ENCODE measurements at regions not wholly inside any gene's neighbourhood (a gene's known extent, or its start where the extent isn't known, plus 50 kb on each side); places are given as distances from the start of the nearest gene placed in this dataset.
"Not testable (repeated sequence)": the region's sequence is repeated elsewhere in the genome, so short reads cannot be mapped to it uniquely, and the experiment has no call there.

DNA sequence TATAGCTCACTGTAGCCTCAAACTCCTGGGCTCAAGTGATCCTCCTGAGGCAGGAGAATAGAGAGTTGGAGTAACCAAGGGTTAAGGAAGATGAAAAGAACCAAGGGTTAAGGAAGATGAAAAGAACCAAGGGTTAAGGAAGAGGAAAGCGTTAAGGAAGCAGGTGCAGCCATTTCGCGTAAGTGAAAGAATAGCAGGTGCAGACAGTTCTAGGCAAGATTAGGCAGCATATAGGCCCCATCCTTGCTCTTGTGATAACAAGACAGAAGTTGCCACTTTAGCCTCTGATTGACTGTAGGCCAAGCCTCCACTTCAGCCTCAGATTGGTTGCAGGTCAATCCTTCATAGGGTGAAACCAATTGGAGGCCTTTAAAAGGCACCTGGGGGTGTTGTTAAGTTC is 677.4 kb downstream of the PDCD6IP start:
- no peak for DNase-seq (ENCODE audit: low spot score)

DNA sequence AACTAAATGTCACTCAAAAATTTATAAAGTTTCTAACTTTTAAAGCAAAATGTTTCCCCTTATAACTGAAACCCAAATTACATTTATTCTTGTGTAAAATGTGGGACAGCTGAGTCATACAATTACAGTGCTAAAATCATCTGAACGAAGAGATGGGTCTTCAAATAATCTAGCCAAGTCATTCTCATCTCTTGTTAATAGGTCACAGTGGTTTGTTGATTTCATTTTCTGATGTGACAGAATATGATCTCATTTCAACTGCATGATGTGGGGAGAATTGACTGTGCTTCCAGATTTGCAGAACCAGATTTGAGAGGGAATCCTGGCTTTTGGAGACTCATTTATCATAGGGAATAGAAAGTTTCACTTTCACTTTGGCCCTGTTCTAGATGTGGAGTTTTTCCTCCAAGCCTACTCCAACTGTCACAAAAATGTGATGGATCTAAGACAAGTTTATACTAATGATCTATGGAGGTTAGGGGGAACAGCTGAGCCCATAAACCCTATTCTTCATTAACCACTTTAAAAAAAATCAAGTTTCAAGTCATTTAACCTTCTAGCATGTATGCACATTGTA is 685.0 kb downstream of the PDCD6IP start:
- DNase-seq (ENCODE audit: low spot score), result no peak

DNA sequence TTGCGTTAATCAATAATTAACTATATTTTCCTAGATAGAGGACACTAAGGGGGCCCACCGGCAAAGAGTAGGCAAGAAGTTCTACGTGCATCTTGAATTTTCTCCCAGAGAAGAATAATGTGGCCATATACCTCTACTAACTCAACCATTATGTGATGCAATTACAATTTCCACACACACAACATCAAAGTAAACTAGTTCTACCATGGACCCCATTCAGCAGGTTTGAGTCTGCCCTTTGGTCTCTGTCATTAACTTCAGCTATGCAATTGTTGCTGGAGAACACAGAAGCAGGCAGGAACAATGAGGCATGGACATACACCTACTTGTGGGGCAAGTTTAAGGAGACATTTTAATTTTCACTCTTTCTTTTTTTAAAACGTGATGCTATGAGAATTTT is 705.9 kb downstream of the PDCD6IP start:
- no peak for DNase-seq (ENCODE audit: low spot score)

DNA sequence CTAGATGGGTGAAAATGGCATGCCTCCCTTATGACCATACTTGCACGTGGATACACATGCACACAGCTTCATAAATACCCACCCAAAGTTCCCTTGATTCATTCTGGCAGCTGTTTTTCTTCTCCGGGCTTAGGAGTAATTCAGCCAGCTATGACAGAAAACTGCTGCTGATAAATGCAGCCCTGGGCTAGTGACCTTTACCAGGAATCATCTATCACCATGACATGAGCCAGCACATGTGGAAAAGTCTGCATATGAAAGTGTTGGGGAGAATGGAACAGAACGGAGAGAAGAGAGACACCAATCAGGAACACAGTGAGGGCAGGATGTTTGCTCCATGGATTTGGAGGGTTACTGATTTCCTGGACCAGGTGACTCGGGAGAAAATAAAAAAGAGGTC is 706.3 kb downstream of the PDCD6IP start:
- DNase-seq (ENCODE audit: low spot score), result peak; percentile 62

DNA sequence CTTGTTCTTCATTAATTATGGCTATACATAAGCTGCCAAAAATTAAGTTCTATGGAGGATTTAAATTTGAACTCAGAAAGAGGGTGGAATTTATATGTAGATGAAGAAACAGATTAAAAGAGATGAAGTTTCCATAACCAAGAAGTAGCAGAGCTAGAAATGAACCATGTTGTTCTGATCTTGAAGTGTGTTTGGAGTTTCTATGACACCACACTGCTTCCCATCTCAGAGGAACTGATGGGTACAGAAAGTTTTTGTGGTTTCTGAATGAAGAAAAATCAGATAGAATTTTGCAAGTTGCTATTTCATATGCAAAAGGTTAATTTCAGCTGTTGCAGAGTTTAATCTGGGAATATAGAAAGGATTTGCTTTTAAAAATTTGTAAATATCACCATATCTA is 710.3 kb downstream of the PDCD6IP start:
- DNase-seq (ENCODE audit: low spot score), result peak; percentile 27

DNA sequence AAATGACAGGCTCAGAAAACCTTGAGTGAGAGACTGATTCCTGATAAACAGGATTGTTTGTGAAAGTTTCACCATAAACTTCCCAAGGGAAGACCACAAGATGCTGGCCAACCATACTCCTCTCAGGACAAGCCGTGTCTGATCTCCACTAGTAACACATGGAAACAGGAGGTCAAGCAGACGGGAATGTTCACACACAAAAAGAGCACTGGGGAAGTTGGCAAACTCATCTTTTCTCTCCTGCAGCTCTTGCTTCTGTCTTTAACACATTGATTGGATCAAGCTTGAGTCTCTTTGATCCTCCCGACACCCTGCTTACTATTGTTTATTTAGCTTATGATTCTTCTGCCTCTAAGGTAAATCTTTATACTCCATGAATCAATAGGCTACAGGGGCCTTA is 713.5 kb downstream of the PDCD6IP start:
- no peak for DNase-seq (ENCODE audit: low spot score)

DNA sequence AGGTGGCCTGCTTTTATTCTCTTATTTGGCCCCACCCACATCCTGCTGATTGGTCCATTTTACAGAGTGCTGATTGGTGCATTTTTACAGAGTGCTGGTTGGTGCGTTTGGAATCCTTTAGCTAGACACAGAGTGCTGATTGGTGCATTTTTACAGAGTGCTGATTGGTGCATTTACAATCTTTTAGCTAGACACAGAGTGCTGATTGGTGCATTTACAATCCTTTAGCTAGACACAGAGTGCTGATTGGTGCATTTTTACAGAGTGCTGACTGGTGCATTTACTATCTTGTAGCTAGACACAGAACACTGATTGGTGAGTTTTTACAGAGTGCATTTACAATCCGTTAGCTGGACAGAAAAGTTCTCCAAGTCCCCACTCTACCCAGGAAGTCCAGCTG is 720.6 kb downstream of the PDCD6IP start:
- not testable (repeated sequence) for DNase-seq (ENCODE audit: low spot score)

DNA sequence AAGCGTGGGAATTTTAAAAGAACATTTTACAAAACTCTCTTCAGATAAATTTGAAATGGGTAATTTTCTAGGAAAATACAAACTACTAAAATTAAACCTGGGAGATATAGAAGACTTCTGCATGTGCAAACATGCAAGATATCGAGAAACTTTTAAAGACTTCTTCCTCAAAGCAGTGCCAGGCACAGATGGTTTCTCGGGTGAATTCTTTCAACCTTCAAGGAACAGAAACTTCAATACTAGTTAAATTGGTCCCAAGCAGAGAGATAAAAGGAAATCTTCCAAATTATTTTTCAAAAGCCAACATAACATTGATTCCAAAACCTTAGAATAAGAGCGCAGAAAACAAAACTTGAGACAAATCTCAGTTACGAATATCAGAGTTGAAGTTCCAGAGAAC is 732.7 kb downstream of the PDCD6IP start:
- DNase-seq (ENCODE audit: low spot score), result no peak

DNA sequence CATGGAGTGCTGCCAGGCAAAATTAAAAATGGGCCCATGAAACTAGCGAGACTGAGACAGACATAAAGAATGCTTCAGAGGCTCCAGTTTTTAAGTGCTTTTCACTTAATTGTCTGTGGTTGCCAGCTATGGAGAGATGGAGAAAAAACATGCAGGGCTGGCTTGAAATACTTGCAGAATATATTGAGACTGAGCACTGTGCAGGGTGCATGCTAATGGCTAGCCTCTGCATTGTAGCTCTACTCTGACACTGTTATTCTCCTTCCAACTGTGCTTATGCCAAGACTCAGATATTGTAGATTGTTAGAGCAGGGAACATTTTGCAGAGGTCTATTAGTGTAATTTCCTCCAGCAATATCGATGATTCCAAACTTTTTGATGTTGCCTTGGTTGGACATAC is 735.0 kb downstream of the PDCD6IP start:
- no peak for DNase-seq (ENCODE audit: low spot score)

DNA sequence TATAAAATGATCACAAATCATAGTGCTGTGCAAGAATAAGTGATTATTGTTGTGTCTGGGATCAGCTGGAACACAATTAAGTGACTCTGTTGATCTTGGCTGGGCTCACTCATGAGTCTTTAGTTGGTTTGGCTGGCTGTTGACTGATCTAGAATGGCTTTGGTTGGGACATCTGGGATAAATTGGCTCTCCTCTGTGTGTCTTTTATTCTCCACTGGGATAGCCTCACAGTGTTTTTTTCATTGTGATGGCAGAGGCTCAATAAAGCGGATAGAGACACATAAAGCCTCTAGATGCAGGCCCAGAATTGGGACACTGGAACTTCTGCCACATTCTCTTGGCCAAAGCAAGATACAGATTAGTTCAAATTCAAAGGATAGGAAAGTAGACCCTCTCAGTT is 735.6 kb downstream of the PDCD6IP start:
- no peak for DNase-seq (ENCODE audit: low spot score)

DNA sequence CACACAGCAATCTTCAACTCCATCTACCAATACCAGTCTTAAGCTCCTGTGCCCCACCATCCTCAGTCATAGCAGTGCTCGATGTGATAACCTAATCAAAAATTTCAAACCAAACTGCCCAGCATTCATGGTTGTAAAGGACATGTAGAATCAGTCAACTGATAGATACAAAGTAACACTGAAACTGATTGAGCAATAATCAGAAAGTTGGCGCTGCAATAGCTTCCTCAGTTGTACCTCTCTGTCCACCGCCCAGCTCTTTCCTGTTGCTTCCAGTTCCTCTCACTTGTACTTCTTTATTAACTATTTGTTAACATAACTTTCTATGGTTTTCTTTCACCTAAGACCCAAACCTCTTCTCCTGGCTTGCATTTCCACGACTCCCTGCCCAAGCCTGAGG is 745.7 kb downstream of the PDCD6IP start:
- no peak for DNase-seq (ENCODE audit: low spot score)

DNA sequence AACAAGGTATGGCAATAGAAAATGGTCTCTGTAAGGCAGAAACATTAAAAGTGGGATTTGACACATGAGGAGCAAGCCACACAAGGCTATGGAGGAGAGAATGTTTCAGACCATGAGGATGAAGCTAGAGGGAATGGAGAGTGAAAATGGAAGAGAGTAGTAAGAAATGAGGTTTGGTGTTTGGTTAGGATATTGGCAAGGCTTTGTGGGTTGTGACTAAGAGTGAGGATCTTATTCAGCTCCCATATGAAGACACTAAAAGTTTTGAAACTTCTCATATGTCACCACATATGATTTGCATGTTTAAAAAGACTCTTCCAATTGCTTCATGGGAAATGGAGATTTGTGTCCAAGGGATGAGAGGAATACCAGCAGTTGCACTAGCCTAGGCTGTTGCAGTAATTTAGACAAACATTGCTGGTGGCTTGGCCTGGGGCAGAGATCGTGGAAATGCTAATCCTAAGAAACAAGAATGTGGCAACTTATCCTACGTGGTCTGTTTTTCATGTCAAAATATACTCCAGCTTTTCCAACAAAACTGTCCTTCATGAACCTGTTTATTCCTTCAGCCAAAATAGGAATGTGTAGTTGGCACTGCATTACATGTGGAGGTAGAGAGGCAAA is 749.0 kb downstream of the PDCD6IP start:
- no peak for DNase-seq (ENCODE audit: low spot score)

DNA sequence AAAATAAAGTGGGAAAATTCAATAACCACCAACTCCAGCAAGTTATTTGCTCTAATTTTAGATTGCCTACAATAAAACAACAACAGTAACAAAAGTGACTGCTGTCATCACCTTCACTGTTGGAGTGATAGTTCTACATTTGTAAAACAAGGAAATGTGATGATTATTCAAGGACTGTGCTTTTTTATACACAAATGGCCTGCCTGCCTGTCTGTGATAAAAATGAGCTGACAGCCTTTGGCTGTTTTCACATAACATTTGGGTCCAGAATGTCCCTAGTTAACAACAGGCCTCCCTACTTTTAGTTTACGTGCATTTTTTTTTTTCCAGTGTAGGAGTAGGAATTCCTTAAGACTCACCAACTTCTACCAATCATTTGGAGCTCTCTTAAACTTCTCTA is 768.8 kb downstream of the PDCD6IP start:
- DNase-seq (ENCODE audit: low spot score), result no peak

DNA sequence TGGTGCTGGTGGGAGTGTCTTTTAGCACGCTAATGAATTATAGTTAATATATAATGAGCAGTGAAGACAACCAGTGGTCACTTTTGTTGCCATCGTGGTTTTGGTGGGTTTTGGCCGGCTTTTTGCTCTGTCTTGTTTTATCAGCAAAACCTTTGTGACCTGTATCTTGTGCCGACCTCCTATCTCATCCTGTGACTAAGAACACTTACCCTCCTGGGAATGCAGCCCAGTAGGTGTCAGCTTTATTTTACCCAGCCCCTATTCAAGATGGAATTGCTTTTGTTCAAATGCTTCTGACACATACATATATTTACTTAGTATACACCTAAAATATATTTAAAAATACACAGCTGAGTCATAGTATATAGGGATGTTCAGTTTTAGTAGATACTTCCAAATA is 770.3 kb downstream of the PDCD6IP start:
- no peak for DNase-seq (ENCODE audit: low spot score)

DNA sequence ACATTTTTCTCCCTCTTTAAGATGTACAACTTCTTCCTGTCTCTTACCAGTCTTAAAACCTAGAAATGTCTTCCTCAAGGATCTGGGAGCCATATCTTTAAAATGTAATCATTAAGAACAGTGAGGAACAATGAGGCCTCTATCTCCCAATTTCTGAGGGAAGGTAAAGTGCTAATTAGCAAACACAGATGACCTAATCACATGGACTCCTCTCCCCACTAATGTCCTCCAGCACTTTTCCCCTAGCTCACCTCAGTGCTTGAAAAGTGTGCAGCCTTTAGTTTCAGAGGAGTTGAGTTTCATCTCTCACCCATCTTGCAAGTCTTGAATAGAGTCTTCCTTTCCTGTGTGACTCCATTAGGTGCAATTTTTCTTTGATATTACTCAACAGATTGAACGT is 771.0 kb downstream of the PDCD6IP start:
- DNase-seq (ENCODE audit: low spot score), result no peak

DNA sequence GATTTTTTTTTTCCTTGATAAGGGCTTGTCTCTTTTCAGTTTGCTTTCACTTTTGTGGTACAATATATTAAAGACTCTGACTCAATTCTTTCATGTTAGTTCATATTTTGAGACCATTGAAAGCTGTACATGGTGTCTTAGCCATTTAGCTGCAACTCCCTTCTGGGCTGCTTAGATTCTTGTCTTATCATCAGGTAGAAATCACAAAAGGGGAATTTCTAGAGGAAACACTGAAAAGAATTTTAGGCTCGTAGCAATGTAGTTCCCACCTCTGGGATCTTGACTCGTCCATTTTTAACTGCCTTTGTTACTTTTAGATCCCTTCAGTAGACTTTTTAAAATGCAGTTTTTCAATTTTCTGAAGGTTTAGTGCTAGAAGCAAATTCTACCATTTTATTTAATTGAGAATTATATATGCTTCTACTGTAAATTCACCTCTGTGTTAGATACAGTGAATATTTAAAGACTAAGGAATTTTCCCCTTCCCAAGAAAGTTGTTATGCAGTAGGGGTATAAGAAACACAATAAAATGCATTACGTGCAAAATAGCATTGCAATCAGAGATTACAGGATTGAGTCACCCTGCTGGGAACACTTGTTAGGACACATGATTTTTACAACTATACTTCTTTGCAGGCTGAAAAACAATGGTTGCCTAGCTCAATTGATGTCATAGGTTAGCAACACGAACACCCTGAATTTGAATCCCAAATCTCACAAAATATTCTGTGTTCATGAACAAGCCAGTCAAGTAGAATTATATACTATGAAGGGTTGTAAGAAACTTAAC is 772.7 kb downstream of the PDCD6IP start:
- DNase-seq (ENCODE audit: low spot score), result no peak

DNA sequence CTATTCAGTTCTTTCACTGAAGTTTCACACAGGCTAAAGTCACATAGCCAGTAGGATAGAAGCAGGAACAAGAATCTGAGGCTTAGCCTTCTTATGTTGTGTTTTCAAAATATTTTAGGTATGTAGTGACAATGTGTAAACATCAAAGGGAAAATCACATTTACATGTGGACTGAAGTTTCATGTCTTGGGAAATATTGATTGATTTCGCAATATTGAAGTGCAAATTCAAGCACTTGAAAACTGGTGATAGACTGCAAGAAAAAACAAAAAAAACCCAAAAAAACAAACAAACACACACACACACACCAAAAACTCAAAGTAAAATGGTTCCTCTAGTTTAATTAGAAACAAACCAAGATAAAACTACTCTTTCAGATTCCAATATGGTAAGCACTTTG is 773.3 kb downstream of the PDCD6IP start:
- DNase-seq (ENCODE audit: low spot score), result no peak

DNA sequence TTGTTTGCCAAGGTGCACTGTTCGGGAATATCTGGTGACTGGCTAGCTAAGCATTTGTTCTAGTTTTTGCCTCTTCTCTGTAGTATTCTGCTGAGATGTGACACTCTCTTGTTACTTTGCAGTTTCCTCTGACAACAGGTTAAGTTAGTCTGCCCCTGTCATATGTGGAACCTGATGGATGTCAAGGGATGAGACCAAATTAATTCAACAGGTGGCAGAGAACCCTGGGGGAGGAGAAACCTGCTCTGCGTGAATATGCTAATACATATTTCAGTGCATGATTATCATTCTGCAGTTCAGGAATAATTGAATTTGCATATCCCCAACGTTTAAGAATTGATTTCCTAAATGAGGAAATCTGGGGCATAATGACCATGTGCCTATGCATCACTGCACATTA is 777.3 kb downstream of the PDCD6IP start:
- DNase-seq (ENCODE audit: low spot score), result no peak

DNA sequence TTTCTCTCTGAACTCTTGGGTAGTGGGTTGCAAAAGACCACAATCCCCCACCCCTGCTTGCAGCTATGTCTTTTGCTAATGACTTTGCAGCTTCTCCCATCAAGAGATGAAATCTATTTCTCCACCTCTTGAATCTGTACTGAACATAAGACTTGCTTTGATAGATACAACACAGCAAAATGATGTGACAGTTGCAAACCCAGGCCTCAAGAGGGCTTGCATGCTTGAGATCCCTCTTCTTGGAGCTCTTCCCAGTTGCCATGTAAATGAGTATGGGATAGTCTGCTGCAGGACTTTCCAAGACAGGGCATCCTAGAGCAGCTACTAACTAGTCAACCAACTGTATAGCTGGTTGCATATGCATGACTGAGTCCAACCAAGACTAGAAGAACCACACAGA is 783.6 kb downstream of the PDCD6IP start:
- no peak for DNase-seq (ENCODE audit: low spot score)

DNA sequence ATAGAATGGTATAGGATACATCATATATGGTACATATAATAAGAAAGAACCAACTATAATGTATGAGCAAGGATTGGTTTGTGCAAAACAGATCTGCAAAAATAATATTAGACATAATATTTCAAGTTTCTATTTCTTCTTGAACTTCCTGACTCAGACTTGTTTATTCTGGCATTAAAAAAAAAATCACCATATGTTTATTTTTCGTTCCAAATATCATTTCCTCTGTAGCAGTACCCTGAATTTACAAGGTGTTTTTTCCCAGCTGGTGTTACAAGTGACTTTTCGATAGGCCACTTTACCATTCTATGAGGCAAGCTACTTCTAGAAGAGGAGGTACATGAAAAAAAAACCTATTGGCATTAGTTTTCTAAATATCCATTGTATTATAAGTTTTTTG is 785.0 kb downstream of the PDCD6IP start:
- no peak for DNase-seq (ENCODE audit: low spot score)

DNA sequence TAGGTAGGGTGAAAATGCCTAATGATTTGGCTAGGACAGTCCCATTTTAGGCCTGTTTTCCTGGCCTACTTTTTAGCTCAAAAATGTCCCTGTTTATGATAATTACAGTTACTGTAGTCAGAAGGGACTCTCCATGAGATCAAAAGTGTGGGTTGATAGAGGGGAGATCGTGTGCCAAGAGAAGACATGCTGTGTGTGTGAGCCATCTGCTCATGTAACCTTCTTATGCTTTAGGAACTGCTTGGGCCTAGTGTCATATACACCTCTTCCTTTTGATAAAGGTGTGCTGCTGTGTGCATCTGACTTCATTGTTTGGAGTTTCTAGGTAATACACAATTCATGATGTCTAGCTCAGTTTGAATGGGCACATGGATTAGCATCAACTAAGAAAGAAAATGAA is 786.5 kb downstream of the PDCD6IP start:
- DNase-seq (ENCODE audit: low spot score), result no peak

DNA sequence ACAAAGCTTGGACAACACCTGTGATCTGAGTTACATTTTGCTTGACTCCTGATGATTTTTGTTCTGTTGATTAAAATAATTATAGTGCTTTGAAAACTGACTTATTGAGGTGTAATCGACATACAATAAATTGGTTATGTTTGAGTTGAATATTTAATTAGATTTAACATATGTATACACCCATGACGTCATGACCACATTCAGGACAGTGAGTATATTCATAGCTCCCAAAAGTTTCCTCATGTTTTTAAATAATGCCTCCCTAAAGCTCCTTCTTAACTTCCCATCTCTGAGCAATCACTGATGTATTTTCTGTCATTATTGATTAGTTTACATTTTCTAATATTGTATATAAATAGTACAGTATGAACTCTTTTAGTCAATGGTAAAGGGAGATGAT is 801.2 kb downstream of the PDCD6IP start:
- no peak for DNase-seq (ENCODE audit: low spot score)

DNA sequence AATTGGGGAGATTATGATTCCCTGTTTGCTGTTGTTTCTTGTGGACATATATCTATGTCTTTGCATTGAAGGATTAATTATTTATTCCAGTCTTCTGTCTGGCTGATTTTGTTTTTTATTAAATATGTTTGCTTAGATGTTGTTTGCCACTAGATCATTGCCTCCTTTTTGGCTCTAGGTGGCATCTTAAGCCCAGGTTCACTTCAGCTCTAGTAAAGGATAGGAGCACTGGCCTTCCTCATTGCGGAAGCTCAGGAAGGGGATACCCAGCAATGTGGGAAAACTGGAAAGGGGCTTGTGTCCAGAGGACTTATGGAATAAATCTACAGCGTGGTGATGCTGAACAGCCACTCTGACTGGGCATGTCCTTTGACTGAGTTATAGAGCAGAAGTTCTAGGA is 821.6 kb downstream of the PDCD6IP start:
- DNase-seq (ENCODE audit: low spot score), result no peak

Data from umbilical cord (tissue), 1 donor.